ENCODE measurements at regions not wholly inside any gene's neighbourhood (a gene's known extent, or its start where the extent isn't known, plus 50 kb on each side); places are given as distances from the start of the nearest gene placed in this dataset.
"Not testable (repeated sequence)": the region's sequence is repeated elsewhere in the genome, so short reads cannot be mapped to it uniquely, and the experiment has no call there.

DNA sequence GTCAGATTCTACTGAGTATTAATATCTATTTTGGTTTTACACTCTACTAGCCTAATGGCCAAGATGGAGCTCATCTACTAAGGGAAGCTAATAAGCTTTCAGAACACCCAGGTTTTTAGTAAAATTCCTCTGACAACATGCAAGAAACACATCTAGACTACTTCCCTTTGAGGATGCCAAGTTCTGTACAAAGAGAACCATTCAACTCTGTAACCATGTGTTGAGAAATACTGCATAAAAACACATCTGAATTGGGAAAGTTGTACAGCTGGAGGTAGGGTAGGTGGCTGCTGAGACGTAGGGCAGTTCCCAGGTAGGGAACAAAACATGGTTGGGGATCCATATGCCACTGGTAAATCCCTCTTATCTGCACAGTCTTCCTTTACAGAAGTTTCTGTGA, 66.2 kb downstream of the SC5D start:
- Histone ChIP-seq H3K27ac (ENCODE audit: low read length) (no peak overlapping the region), H3K4me2 (ENCODE audit: low read length) (no peak overlapping the region), H3K4me1 (ENCODE audit: low read length) (no peaks in the 10 kb centered on the region), H3K36me3 (replicated peaks; ENCODE audit: low read depth, low read length) (no peaks in the 10 kb centered on the region), H2AFZ (ENCODE audit: low read depth, low read length) (no peak overlapping the region), H3K4me3 (ENCODE audit: low read length) (no peak overlapping the region), H3K79me2 (ENCODE audit: low read length) (no peaks in the 10 kb centered on the region), H3K27me3 (ENCODE audit: low read depth, low read length) (peaks cover 20% of the 10 kb centered on the region), H3K9ac (ENCODE audit: low read length) (no peak overlapping the region), H3K9me3 (ENCODE audit: insufficient read depth, low read length) (no peaks in the 10 kb centered on the region), H4K20me1 (ENCODE audit: insufficient read depth, low read length) (no peaks in the 10 kb centered on the region)
- no peak for TF ChIP-seq EZH2phosphoT487 (IDR thresholded peaks at IDR 0.05; ENCODE audit: low read depth)
- TF ChIP-seq, protein P1, sequence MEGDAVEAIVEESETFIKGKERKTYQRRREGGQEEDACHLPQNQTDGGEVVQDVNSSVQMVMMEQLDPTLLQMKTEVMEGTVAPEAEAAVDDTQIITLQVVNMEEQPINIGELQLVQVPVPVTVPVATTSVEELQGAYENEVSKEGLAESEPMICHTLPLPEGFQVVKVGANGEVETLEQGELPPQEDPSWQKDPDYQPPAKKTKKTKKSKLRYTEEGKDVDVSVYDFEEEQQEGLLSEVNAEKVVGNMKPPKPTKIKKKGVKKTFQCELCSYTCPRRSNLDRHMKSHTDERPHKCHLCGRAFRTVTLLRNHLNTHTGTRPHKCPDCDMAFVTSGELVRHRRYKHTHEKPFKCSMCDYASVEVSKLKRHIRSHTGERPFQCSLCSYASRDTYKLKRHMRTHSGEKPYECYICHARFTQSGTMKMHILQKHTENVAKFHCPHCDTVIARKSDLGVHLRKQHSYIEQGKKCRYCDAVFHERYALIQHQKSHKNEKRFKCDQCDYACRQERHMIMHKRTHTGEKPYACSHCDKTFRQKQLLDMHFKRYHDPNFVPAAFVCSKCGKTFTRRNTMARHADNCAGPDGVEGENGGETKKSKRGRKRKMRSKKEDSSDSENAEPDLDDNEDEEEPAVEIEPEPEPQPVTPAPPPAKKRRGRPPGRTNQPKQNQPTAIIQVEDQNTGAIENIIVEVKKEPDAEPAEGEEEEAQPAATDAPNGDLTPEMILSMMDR (IDR thresholded peaks at IDR 0.05; ENCODE audit: low read depth, low read length) = no peak

- no peak overlapping the region for H2AFZ ChIP-seq (ENCODE audit: low read depth, low read length)
Measured at GRCh38 chr11:121359591-121359990, 67.0 kb downstream of the SC5D start.

DNA sequence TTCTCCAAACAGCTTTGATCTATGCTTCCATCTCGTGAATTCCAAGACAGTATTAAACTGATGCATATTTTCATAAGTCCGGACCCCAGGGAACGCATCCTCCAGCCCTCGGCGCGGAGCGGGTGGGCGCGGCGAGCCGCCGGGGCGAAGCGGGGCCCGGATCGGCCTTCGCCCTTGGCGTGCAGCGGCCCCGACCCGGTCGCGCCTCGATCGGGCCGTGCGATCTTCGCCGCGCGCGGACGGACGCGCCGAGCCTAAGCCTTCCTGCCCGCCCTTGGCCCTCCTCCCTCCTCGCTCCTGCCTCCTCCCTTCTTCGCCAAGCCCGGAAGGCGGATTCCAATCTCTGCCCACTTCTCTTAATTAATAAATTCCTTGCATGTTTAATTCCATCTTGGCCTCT, 70.4 kb downstream of the SC5D start:
- peaks cover 21% of the 10 kb centered on the region for H3K27me3 ChIP-seq (ENCODE audit: low read depth, low read length)
- H3K9ac ChIP-seq (ENCODE audit: low read length); H2AFZ ChIP-seq (ENCODE audit: low read depth, low read length); H3K9me3 ChIP-seq (ENCODE audit: insufficient read depth, low read length); H3K27ac ChIP-seq (ENCODE audit: low read length); H3K79me2 ChIP-seq (ENCODE audit: low read length); H4K20me1 ChIP-seq (ENCODE audit: insufficient read depth, low read length); H3K4me2 ChIP-seq (ENCODE audit: low read length); H3K36me3 ChIP-seq (replicated peaks; ENCODE audit: low read depth, low read length); H3K4me3 ChIP-seq (ENCODE audit: low read length): not testable (repeated sequence)
- peaks cover 19% of the 10 kb centered on the region for H3K4me1 ChIP-seq (ENCODE audit: low read length)

More at GRCh38 chr11:121359591-121359990, 67.0 kb downstream of the SC5D start:
- H3K4me3 ChIP-seq (ENCODE audit: low read length) = no peak overlapping the region
- peaks cover 20% of the 10 kb centered on the region for H3K27me3 ChIP-seq (ENCODE audit: low read depth, low read length)
- no peak for TF ChIP-seq EZH2phosphoT487 (IDR thresholded peaks at IDR 0.05; ENCODE audit: low read depth)
- TF ChIP-seq, protein P1 (IDR thresholded peaks at IDR 0.05; ENCODE audit: low read depth, low read length) = no peak
- no peak overlapping the region for H3K27ac ChIP-seq (ENCODE audit: low read length)
- no peaks in the 10 kb centered on the region for H3K9me3 ChIP-seq (ENCODE audit: insufficient read depth, low read length)
- H3K79me2 ChIP-seq (ENCODE audit: low read length) = no peaks in the 10 kb centered on the region
- no peaks in the 10 kb centered on the region for H4K20me1 ChIP-seq (ENCODE audit: insufficient read depth, low read length)
- no peak overlapping the region for H3K9ac ChIP-seq (ENCODE audit: low read length)
- H3K4me2 ChIP-seq (ENCODE audit: low read length) = no peak overlapping the region
- no peaks in the 10 kb centered on the region for H3K4me1 ChIP-seq (ENCODE audit: low read length)
- H3K36me3 ChIP-seq (replicated peaks; ENCODE audit: low read depth, low read length) = no peaks in the 10 kb centered on the region

DNA sequence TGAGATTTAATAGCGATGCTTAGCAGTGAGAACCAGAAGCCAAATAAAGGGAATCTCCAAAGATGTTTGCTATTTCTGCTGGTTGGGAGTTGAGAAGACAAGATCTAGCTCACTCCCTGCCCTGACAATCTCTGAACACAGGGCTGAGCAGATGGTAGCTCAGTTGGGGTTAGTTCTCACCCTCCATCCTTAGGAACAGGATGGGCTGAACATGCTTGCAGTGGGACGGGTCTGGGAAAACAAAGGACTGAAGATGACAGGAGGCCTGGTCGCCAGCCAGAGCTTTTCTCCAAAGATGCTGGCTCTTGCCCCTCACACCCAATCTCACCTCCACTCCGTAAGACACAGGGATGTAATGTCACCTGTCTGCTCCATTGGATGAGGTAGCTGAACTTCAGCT, 72.7 kb downstream of the SC5D start:
- Histone ChIP-seq H3K4me3 (ENCODE audit: low read length) (no peak overlapping the region), H2AFZ (ENCODE audit: low read depth, low read length) (no peak overlapping the region), H3K9me3 (ENCODE audit: insufficient read depth, low read length) (no peaks in the 10 kb centered on the region), H3K36me3 (replicated peaks; ENCODE audit: low read depth, low read length) (peaks cover 5% of the 10 kb centered on the region), H4K20me1 (ENCODE audit: insufficient read depth, low read length) (no peaks in the 10 kb centered on the region), H3K4me2 (ENCODE audit: low read length) (no peak overlapping the region), H3K9ac (ENCODE audit: low read length) (no peak overlapping the region), H3K4me1 (ENCODE audit: low read length) (peaks cover 43% of the 10 kb centered on the region), H3K27me3 (ENCODE audit: low read depth, low read length) (peaks cover 10% of the 10 kb centered on the region), H3K27ac (ENCODE audit: low read length) (no peak overlapping the region), H3K79me2 (ENCODE audit: low read length) (no peaks in the 10 kb centered on the region)
- TF ChIP-seq, protein P1 (IDR thresholded peaks at IDR 0.05; ENCODE audit: low read depth, low read length) = no peak
- no peak for TF ChIP-seq EZH2phosphoT487 (IDR thresholded peaks at IDR 0.05; ENCODE audit: low read depth)

GRCh38 chr11:121366038-121366437, 73.5 kb downstream of the SC5D start:
- H3K9me3 ChIP-seq (ENCODE audit: insufficient read depth, low read length) = no peaks in the 10 kb centered on the region
- no peak overlapping the region for H3K4me2 ChIP-seq (ENCODE audit: low read length)
- peaks cover 50% of the 10 kb centered on the region for H3K4me1 ChIP-seq (ENCODE audit: low read length)
- H2AFZ ChIP-seq (ENCODE audit: low read depth, low read length) = no peak overlapping the region
- peaks cover 10% of the 10 kb centered on the region for H3K27me3 ChIP-seq (ENCODE audit: low read depth, low read length)
- peaks cover 7% of the 10 kb centered on the region for H3K36me3 ChIP-seq (replicated peaks; ENCODE audit: low read depth, low read length)
- no peak overlapping the region for H3K4me3 ChIP-seq (ENCODE audit: low read length)
- no peak overlapping the region for H3K27ac ChIP-seq (ENCODE audit: low read length)
- no peaks in the 10 kb centered on the region for H3K79me2 ChIP-seq (ENCODE audit: low read length)
- no peak overlapping the region for H3K9ac ChIP-seq (ENCODE audit: low read length)
- H4K20me1 ChIP-seq (ENCODE audit: insufficient read depth, low read length) = no peaks in the 10 kb centered on the region
- TF ChIP-seq EZH2phosphoT487 (IDR thresholded peaks at IDR 0.05; ENCODE audit: low read depth) = no peak
- TF ChIP-seq, protein P1 (IDR thresholded peaks at IDR 0.05; ENCODE audit: low read depth, low read length) = no peak

Data from OCI-LY3 (cell line).